ENCODE measurements at regions not wholly inside any gene's neighbourhood (a gene's known extent, or its start where the extent isn't known, plus 50 kb on each side); places are given as distances from the start of the nearest gene placed in this dataset.
A peak's percentile ranks its signal among the peaks of the same experiment; 100 is the strongest.
"Not testable (repeated sequence)": the region's sequence is repeated elsewhere in the genome, so short reads cannot be mapped to it uniquely, and the experiment has no call there.

DNA sequence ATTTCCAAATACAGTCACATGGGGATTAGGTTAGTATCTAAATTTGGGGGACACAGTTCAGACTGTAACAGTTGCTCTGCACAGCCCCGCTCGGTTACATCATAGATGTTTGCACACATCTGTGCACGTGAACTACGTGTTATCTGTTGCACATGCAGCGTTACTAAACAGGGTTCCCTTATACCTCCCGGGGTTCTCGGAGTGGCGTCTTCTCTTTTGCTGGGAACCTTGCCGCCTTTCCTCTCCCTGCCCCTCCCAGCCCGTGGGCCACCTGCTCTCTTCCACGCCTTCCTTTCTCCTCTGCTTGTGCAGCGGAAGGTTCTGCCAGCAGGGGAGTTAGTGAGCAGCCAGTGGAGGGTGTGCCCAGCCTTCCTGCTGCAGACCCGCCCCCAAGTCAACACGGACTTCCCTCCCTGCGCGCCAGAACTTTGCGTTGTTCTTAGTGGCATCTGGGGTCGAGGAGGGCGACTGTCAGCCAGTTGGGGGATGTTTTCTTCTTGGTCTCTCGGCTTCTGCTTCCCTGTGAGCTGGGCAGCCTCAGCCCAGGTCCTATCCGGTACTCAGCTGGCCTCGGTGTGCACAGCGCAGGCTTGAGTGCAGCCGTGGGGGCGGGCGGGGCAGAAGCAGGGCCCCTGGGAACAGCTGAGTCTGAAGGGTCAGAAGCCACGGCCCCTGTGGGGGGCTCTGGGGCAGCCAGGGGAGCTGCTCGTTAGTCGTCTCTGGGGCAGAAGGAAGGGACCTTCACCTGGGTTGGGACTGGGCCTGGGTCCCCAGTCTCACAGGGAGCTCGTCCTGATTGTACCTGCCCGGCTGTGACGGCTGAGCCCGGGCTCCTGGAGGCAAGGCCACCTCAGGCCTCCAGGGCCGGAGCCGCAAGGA, 146.7 kb downstream of the IGLL1 start:
- H3K4me3 ChIP-seq (replicated peaks; ENCODE audit: low read depth, low read length), result not testable (repeated sequence)
- peak; percentile 4 for DNase-seq (ENCODE audit: low read depth)
- TF ChIP-seq CTCF (IDR thresholded peaks at IDR 0.05; ENCODE audit: low read length, missing control alignments), result peak; percentile 42

DNA sequence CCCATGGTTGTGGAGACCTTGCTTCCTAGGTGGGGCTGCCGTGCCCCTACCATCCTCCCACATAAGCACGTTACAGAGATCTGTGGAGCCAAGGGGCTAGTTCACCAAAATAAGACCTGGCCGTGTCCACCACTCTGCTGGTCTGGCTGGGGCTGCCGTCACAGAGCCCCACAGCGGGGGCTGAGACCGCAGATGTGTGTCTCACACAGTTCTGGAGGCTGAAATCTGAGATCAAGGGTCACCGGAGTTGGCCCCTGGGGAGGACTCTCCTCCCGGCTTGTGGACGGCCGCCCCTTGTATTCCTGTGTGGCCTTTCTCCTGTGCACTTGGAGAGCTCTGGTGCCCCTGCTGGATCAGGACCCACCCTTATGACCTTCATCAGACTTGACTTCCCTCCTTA, 147.4 kb downstream of the IGLL1 start:
- not testable (repeated sequence) for DNase-seq (ENCODE audit: low read depth); H3K4me3 ChIP-seq (replicated peaks; ENCODE audit: low read depth, low read length)

DNA sequence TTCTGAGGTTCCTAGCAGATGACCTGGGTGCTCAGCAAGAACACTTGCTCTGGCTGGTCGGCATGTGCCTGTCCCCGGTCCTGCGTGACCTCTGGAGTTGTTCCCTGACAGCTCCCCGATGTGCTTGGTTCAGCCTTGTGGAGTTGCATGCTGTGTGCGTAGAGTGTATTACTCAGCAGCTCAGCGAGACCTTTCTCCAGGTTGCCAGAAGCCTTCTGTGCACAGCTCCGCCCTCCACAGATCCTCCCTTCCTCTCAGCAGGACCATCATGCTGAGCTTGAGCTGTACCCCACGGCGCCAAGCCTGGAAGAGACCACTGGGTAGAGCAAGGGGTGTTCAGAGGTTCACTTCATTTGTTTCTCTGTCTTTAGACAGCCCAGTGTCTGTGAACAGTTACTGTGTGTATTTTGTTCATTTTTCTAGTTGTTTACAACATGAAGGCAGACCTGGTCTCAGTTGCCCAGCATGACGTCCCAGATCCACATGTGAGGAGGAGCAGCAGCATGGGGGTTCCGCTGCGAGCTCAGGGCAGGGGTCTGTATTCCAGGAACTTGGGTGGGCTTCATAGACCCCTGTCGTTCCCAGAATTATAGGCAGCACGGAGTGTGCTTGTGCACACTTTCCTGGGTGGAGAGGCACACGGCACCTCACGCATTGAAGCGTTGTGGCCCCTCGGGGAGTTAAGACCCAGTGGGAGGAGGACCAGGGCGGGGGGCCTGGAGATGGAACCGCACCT, 148.6 kb downstream of the IGLL1 start:
- H3K4me3 ChIP-seq (replicated peaks; ENCODE audit: low read depth, low read length), result no peak overlapping the region
- no peak for TF ChIP-seq CTCF (IDR thresholded peaks at IDR 0.05; ENCODE audit: low read length, missing control alignments)
- peak; percentile 2 for DNase-seq (ENCODE audit: low read depth)

- H3K4me3 ChIP-seq (replicated peaks; ENCODE audit: low read depth, low read length), result not testable (repeated sequence)
Observed at GRCh38 chr22:23424551-23425068, 155.5 kb downstream of the IGLL1 start.

DNA sequence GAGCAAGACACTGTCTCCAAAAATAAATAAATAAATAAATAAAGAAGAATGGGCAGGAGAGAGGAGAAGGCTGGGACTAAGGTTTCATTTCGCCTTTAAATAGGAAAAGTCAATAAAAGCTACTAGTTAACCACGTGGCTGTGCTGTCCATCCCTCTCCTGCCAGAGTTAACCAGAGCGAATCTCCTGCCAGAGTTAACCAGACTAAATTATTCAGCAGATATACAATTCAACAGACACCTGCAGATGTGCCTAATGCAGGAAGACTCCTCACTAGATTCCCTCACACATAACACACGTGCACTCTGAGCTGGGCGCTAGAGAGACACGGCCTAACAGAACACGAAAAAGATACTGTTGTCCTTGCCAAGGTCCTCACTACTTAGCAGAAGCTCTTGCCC, 156.1 kb downstream of the IGLL1 start:
- no peak for TF ChIP-seq CTCF (IDR thresholded peaks at IDR 0.05; ENCODE audit: low read length, missing control alignments)
- DNase-seq (ENCODE audit: low read depth), result no peak
- H3K4me3 ChIP-seq (replicated peaks; ENCODE audit: low read depth, low read length), result no peak overlapping the region

More at GRCh38 chr22:23424551-23425068, 155.5 kb downstream of the IGLL1 start:
- DNase-seq (ENCODE audit: low read depth), result not testable (repeated sequence)

DNA sequence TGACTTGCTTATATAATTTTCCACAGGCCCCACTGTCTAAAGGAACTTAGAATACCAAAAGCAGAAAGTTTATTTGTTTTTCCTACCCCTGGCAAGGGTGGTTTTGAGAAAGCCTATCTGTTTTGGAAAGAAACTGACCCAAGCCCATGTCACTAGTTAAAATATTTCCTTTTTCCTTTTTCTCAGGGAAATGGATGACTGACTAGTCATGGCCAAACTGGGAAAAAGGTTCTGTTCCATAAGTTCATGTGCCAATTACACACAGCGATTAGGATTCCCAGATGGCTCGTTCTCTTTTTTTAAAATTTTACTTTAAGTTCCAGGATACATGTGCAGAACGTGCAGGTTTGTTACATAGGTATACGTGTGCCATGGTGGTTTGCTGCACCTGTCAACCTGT, 157.8 kb downstream of the IGLL1 start:
- DNase-seq (ENCODE audit: low read depth); H3K4me3 ChIP-seq (replicated peaks; ENCODE audit: low read depth, low read length): not testable (repeated sequence)

GRCh38 chr22:23421300-23421699, 158.8 kb downstream of the IGLL1 start:
- H3K4me3 ChIP-seq (replicated peaks; ENCODE audit: low read depth, low read length); DNase-seq (ENCODE audit: low read depth): not testable (repeated sequence)

DNA sequence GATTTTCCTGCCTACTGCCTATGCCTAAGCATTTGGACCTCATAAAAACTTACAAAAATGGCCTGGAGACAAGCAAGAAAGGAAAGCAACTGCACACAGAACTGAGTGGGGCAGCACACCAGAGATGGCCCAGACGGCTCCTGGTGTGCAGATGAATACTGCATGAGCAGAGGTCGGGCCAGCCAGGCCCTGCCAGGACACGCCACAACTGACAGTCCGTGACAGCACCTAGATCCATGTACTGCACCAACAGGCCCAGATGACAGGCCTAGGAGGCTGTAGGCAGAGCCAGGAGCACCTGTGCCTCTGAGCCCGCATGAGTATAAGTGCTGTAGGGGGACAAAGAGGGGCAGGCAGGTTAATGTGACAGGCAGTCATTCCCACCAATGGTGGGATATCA, 160.2 kb downstream of the IGLL1 start:
- DNase-seq (ENCODE audit: low read depth), result no peak
- no peak for TF ChIP-seq CTCF (IDR thresholded peaks at IDR 0.05; ENCODE audit: low read length, missing control alignments)
- no peak overlapping the region for H3K4me3 ChIP-seq (replicated peaks; ENCODE audit: low read depth, low read length)

GRCh38 chr22:23419171-23419570, 160.9 kb downstream of the IGLL1 start:
- no peak for DNase-seq (ENCODE audit: low read depth)
- no peak for TF ChIP-seq CTCF (IDR thresholded peaks at IDR 0.05; ENCODE audit: low read length, missing control alignments)
- no peak overlapping the region for H3K4me3 ChIP-seq (replicated peaks; ENCODE audit: low read depth, low read length)
